ENCODE measurements at regions not wholly inside any gene's neighbourhood (a gene's known extent, or its start where the extent isn't known, plus 50 kb on each side); places are given as distances from the start of the nearest gene placed in this dataset.
A peak's percentile ranks its signal among the peaks of the same experiment; 100 is the strongest.

DNA sequence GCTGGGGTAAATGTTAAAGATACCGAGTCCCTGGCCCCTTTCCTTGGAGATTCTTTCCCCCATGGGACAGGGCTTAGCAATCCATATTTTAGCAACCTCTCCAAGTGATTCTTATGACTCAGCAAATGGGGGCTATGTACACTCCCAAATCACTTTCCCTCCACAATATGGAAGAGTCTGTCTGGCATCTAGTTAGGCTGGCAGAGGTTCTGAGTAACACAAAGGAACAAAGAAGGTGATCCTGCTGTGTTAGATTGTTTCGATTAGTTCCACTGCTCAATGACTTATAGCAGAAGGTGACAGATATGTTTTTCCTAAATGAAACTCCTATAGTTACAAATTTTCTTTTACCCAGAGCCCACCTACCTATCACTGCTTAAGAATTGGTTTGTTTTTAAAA lies 154.0 kb upstream of the SYT13 start:
- no peak for DNase-seq (ENCODE audit: low read depth)

DNA sequence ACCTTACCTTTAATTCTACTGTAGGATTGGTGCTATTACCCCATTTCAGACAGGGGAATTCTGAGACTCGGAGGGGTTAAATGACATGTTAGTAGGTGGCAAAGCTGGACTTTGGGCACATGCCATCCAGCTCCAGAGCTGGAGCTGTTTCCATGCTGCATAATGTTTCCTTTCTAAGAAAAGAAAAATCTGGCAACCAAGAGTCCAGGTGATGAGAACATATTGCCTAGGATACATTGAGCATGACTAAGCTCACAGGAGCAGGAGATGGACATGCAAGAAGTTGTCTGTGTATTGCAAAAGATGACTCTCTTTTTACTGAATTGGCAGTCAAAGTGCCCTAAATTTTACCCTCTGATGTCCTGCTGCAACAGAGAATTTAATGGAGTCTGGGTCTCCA lies 150.8 kb upstream of the SYT13 start:
- no peak for DNase-seq (ENCODE audit: low read depth)

DNA sequence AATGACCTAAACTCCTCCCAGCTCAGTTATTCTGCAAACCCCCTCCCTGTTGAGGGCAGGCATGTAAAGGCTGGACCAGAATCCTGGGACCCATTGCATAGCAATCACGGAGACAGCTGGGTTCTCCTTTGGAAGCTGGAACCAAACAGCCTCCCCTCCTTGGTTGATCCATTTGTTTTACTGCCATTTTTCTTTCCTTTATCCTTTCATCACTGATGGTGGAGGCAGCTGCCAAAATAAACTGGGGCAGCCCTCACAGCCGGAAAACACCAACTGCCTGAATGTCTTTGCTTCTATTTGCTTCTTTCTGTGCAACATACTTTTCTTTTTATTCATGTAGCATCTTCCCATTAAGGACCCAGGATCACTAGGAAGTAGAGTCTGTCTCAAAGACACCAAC lies 150.0 kb upstream of the SYT13 start:
- peak; percentile 18 for DNase-seq (ENCODE audit: low read depth)

DNA sequence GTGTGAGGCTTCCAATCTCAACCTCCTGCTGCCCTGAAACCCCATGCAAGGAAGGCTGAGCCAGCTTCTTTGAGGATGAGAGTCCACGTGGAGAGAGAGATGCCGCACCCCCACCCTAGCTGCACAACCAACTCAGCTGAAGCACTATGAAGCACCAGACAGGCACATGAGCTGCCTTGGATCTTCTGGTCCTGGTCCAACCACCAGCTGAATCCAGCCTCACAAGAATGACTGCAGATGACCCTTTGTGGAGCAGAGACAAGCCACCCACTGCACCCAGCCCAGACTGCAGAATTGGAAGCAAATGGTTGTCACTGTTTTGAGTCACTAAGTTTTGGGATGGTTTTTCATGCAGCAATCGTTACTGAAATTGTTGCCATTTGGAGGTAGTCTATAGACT lies 149.6 kb upstream of the SYT13 start:
- DNase-seq (ENCODE audit: low read depth) = no peak

DNA sequence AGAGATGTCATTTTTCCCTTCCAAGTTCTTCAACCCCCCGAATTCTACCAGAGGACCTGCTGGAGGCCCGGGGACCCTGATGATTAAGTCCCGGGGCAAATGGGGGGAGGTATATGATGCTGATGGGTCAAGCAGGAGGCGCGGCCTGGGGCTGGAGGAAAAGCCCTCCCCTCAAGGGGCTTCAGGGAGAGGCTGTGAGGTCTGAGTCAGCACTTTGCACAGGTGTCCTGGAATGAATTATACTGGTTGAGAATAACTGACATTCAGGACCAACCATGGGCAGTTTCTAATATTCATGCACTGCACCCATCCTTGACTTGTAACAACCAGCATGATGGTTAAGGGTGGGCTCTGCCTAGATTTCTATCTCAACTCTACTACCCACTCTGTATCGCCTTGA lies 146.8 kb upstream of the SYT13 start:
- DNase-seq (ENCODE audit: low read depth) = no peak

DNA sequence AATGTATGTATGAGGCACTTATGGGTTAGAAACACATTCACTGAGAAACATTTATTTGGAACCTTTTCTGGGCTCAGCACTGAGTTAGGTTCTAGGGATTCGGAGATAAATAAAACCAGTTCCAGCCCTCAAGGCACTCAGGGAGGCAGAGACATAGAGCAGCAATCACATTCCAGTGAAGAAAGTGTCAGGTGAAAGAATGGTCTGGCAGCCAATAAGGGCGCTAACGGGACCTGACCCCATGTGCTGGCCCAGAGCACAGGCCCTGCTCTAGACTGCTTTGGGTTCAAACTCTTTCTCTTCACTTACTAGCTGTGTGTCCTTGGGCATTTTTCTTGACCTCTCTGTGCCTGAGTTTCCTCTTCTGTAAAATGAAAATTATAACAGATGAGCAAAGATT lies 146.0 kb upstream of the SYT13 start:
- DNase-seq (ENCODE audit: low read depth) = no peak

DNA sequence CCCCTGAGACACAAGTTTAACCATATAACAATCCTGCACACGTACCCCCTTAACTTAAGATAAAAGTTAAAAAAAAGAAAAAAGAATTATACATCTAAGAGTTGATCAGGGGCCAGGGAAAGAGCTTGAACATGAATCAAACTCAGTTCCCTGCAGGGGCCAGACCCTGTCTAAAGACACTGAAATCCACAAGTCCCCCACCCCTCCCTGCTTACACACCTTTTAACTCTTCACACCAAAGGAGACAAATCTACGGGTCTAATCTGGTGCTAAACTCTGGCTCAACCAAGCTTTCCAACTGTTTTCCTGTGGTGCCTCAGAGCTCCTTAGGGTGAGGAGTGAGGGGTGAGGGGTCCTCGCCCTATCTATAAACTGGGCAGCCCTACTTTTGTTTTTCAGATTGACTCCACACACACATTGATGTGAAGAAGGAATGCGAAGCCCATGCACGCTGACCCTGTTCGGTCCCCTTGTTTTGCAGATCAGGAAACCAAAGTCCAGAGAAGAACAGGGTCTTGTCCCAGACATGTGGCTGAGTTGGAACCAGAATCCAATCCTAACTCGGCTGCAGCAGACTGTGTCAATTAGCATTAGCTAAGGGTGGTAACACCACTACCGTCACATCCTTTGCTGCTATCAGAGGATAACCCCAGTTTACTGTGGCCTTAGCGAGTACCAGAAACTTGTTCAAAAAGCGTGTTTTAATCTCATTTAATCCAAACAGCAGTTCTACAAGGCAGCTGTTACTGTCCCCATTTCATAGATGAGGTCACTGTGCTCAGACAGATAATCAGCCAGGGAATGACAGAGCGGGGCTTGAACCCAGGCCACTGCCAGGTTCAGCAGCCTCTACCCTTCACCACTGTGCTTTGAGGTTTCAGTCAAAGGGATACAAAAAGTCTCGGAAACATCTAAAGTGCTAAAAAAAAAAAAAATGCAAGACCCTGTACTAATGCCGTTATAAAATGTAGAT lies 145.2 kb upstream of the SYT13 start:
- DNase-seq (ENCODE audit: low read depth) = no peak

DNA sequence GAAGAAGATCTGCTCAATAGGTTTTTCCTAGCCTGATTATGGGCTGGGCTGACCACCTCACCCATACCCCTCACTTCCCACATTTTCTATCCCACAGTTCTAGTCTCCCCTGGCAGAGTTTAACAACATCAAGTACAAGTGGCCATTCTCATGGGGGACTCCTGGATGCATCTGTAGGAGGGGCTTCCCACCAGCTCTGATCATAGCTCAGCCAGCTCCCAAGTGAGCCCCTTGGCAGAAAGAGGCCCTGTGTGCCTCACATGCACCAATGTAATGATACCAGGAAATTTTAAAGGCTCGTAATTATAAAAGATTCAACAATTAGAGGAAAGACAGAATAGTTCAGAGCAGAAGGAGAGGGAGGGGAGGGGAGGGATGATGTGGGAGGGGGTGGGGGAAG lies 144.2 kb upstream of the SYT13 start:
- no peak for DNase-seq (ENCODE audit: low read depth)

DNA sequence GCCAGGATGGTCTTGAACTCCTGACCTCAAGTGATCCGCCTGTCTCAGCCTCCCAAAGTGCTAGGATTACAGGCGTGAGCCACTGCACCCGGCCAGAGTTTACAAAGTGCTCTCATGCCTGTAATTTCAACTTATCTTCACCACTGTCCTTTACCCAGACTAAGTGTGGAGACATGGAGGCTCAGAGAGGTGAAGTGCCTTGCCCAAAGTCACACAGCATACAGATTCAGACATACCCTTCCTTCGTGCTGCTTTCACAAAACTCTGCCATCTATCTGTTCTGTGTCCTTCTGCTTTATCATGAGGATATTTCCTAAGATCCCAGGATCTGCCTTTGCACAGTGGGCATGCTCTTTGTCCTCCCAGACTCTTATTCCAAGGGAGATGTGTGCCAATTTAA lies 143.6 kb upstream of the SYT13 start:
- DNase-seq (ENCODE audit: low read depth) = no peak

DNA sequence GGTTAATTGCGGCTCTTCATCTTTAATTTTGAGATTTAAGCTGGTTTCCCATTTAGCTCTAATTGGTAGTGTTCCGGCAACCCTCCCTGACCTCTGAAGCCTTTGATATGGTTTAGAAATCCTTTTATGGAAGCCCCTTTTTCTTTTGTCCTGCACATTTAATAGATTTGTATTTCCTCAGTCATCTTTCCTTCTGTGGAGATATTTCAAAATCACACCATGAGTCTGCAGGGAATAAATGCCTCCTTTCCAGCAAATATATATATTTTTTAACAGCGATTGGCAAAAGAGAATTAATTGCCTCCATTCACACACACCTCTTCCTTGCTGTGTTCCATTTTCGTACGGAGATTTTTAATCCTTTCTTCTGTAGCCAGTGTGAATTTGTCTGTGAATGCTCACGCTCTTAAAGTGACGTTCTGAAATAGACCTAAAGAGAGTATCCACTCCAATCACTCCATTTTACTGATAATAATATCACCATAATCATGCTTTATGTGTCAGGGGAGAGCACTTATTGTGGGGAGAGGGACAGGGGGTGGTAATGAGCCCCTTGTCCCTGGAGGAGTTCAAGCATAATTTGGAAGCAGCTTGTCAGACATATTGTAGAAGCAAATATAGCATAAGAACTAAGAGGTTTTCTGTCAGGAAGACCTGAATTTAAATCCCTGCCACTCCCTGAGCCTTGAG lies 142.5 kb upstream of the SYT13 start:
- no peak for DNase-seq (ENCODE audit: low read depth)

DNA sequence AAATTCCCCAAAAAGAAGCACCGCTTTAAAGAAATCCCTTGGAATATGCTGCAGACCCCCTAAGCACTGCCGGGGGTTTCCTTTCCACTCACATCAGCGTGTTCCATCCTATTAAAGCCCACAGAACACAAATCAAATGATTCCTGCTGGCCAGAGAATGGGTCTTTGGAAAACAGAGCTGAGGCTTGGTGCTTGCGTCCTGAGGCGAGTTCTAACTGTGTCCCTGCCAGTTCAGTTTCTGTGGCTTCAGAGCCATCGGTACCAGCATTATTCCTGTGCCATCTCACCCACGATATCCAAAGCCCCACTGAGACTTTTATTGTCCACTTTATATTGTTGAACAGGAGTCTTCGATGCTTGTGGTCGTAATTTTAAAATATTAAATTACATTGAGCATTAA lies 142.0 kb upstream of the SYT13 start:
- DNase-seq (ENCODE audit: low read depth) = no peak

DNA sequence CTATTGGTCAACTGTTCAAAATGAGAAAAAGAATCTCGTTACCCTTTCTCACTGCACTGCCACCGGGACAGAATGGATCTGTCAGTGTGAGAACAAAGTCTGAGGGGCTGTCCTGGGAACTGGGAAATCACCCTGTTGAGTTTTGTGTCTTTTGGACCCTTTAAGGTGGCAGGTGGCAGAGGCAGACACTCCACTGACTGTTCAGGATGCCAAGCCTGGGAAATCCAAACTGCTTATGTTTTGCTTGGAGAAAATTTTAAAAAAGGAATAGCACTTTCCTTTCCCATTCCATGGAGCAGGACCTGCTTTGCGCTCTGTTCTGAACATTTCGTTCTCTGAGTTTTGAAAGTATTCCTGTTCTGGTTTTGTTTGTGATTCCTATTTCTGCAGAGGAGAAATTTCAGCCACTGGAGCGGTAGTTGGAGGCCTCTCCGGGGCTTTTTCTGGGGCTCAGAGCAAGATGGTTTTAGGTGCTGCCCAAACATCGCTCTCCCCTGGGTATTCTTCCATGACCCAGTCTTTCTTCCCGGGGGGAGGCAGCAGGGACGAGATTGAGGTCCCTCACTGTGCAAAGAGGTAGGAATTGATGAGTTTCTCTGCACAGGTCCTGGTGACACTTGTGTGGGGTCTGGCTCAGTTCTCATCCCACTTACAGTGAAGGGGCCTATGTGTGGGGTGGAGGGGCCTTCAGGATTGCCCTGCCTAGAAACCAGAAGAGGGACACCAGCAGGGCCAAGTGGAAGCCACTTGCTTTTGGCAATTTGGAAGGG lies 138.5 kb upstream of the SYT13 start:
- DNase-seq (ENCODE audit: low read depth) = no peak

DNA sequence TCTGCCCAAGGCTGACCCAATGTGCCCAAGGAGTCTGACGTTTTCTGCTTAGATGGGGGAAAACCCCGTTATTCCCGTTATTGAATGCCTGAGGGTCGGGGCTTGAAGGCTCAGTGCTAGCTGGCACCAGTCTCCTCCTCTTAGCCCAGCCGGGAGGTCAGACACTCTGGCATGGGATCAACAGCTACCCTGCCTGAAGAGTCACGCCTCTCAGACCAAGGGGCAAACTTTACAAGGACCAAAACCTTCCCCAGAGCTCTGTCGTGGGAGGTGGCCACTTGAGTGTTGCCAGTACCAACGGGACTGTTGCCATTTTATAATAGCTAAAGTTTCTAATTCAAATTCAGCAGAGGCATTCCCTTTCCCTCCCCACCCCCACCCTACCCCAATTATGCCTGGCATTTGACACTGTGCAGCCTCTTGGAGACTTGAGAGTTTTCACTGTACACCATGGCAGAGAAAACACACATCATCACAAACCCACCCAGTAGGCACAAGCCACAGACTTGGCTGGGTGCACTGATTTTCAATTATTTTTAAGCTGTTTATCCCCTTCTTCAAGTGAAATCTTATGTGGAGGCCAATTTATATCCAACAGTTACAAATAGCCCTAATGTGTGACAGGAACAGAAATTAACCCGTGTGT lies 137.5 kb upstream of the SYT13 start:
- DNase-seq (ENCODE audit: low read depth) = no peak

DNA sequence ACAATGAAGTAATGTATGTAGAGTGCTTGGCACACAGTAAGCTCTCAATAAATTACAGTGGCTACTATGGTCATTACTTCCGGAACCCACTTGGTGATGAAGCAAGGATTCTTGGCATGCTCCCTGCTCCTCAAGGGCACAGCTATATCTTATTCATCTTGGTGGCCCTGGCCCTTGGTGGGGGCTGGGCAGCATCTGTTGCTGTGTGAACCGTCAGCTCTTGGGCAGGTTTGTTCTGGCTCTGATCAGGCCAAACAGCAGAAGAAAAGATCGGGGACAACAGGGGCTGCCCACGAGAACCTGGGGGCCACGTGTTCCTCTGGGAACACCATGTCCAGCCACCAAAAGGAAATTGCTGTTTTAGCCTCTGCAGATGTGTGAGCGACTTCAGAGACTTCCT lies 136.9 kb upstream of the SYT13 start:
- no peak for DNase-seq (ENCODE audit: low read depth)

DNA sequence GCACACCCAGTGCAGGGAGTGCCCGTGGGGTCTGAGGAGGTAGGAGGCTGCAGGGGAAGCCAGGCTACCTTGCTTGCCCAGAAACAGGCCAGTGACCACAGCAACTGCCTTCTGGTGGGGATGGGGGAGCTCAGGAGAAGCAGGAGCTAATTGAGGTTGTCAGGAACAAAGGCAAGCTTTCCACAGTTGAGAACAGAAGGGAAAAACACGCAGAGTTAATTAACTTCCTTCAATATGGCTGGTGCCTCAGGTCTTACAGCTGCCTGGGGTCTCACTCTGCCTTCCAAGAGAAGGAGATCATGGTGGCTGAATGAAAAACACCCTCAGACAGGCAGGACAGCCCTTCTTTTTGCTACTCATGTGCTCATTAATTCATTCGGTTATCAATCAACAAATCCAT lies 127.9 kb upstream of the SYT13 start:
- DNase-seq (ENCODE audit: low read depth) = no peak

DNA sequence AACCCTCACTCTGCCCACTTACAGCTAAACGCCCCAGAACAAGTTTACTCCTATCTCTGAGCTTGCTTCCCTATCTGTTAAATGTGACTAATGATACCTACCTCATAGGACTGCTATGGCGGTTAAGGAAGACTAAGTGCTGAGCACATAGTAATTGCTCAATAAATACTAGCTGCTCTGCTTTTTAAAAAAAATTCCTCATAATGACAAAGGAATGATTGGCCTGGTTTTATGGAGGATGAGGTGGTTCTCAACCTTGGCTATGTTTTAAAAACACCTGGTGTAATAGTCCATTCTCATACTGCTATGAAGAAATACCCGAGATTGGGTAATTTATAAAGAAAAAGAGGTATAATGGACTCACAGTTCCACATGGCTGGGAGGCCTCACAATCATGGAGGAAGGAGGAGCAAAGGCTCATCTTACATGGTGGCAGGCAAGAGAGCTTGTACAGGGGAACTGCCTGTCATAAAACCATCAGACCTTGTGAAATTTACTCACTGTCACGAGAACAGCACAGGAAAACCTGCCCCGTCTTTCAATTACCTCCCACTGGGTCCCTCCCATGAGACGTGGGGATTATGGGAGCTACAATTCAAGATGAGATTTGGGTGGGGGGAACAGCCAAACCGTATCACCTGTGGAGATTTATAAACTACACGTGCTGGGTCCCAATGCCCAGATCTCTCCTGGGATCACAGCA lies 127.2 kb upstream of the SYT13 start:
- no peak for DNase-seq (ENCODE audit: low read depth)

DNA sequence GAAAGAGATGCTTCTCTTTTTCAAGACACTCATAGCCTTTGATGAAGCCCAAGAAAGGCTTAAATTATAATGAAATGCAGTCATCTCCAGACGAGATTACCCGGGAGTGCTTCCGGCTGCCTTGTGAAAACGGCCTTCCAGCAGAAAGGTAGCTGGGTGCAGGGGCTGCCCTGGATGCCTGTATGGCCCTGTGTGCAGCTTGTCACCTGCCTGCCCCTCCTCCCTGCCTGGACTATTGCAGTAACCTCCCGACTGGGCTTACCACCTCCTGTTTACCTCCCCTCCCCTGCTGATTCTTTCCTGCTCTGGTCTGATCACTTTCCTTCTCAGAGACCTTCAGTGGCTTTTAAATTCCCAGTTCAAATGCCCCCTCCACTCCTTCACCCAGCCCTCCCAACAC lies 126.4 kb upstream of the SYT13 start:
- DNase-seq (ENCODE audit: low read depth) = no peak

DNA sequence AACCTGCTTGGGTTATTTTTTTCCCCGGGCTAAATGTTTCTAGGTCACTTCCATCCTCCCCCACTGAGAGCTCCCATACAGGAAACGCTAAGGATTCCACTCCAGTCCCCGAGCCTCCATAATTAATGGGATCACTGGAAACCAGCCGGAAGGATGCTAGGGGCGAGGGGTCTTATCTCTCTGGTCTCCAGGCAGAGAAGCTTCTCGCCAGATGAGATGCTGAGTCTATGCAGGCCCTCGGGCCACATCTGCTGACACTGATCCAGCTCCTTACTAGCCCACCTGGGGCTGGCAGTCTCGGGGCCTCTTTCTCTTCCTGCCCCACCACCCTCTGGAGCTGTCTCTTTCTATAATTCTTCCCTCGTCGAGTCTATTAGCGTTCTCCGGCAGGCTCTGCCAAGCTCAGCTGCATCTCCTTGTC lies 125.9 kb upstream of the SYT13 start:
- no peak for DNase-seq (ENCODE audit: low read depth)

DNA sequence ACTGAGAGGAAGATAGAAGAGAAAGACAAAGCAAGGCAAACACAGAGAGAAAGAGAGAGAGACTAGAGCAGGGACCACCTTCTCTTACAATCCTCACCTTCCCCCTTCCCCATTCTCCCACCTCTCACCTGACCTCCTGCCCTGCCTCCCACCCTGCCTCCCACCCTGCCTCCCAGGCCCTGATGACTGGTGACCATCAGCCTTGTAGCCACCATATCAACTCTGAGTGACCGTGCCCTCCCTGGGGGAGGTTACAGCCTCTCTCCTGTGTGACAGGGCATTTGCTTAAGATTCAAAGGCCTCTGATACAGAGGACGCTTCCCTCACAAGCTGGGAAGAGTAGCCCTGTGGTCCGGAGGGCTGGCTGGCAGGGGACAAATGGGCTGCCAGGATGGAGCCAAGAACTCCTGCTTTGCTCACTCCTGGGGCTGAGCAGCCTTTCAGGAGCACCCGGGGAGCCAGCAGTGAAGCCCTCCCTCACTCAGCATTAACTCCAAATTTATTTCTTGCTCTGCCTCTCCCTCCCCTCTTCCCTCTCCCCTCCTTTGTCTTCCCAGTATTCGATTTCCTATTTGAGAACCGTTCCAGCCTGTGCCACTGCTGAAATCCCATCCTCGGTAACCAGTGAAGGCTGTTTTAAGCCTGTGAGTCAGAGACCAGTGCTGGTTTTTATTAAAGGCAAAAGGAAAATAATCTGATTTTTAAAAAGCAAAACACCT lies 125.2 kb upstream of the SYT13 start:
- DNase-seq (ENCODE audit: low read depth) = peak; percentile 32

DNA sequence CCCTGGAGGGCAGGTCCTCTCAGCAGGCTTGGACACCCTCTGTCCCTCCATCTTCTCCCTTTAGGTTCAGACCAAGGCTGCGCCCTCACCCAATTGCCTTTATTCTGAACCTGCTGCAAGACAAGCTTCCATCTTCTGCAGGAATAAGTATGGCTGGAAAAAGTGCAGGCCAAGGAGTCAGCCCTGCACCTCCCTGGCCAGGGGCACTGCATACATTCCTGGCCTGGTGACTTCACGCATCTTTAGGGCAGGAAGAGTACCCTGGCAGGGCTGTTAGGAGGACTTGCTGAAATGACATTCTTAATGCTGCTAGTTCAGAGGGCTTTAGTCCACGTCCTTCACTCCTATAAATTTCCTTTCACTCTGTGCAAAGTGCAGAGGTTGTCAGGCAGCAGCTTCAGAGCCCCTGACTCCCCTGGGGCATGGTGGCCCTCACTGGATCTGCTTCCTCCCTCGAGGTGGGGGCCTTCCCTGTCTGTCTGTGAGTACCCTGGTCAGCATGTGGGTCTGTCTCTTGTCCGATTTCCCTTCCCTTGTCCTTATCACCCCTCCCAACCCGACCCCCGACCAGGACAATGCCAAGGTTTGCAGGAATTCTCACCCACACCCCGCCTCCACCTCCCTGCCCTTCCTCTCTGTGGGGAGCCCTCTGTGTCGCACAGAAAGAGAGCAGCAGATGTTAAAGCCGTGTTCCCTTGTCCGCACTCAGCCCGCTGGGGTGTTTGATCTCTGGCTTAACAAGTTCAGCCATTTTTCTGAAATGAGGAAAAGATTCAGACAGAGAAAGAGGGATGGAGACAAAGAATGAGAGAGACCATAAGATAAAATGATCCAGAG lies 124.5 kb upstream of the SYT13 start:
- DNase-seq (ENCODE audit: low read depth) = no peak

Data from stromal cell of bone marrow (primary cell).